ENCODE measurements at regions not wholly inside any gene's neighbourhood (a gene's known extent, or its start where the extent isn't known, plus 50 kb on each side); places are given as distances from the start of the nearest gene placed in this dataset.

GRCh38 chr9:89238424-89238823 is 59.8 kb upstream of the SHC3 start:
- no peaks in the 10 kb centered on the region for H3K9me3 ChIP-seq (replicated peaks; ENCODE audit: control insufficient read depth, insufficient read depth, low read length)
- no peak overlapping the region for H3K27ac ChIP-seq (ENCODE audit: insufficient read depth, low read depth, low read length)
- H4K20me1 ChIP-seq (replicated peaks; ENCODE audit: control insufficient read depth, extremely low read depth, insufficient read depth, low read length), result no peaks in the 10 kb centered on the region
- peaks cover 4 to 11% of the 10 kb centered on the region in 2 experiments for H3K27me3 ChIP-seq (ENCODE audit: control insufficient read depth in 2 of 2, insufficient read depth in 2 of 2, low read length in 2 of 2)
- ChIA-PET POLR2A (no interaction called here), CTCF (no interaction called here)
- BruUV-seq (replicated peaks), result no TSS peak
- no peaks in the 10 kb centered on the region for H3K36me3 ChIP-seq (ENCODE audit: control insufficient read depth in 2 of 2, extremely low read depth in 1 of 2, insufficient read depth in 2 of 2, low read length in 2 of 2)
- H2AFZ ChIP-seq (ENCODE audit: low read depth, low read length), result no peak overlapping the region
- H3K4me3 ChIP-seq (replicated peaks in 1 of 3; ENCODE audit: insufficient read depth in 1 of 3, low read depth in 1 of 3, low read length in 3 of 3), result no peak overlapping the region
- no peak overlapping the region for H3K9ac ChIP-seq (replicated peaks; ENCODE audit: extremely low read depth, insufficient read depth, low read length)
- H3K79me2 ChIP-seq (ENCODE audit: control insufficient read depth, insufficient read depth, low read length), result no peaks in the 10 kb centered on the region
- no peaks in the 10 kb centered on the region for H3K9me1 ChIP-seq (replicated peaks; ENCODE audit: control insufficient read depth, extremely low read depth, insufficient read depth, low read length)
- DNase-seq (ENCODE audit: low read depth, low spot score), result no peak
- no peaks in the 10 kb centered on the region for H3K4me1 ChIP-seq (ENCODE audit: control insufficient read depth, extremely low read depth, insufficient read depth, low read length)
- no peak for FAIRE-seq
- H3K4me2 ChIP-seq (ENCODE audit: insufficient read depth, low read length), result no peak overlapping the region
- TF ChIP-seq MYC (IDR thresholded peaks at IDR 0.05; ENCODE audit: low read depth, low read length) (no peak), POLR2AphosphoS5 (IDR thresholded peaks at IDR 0.05; ENCODE audit: insufficient read depth, low read depth, low read length) (no peak), MAX (IDR thresholded peaks at IDR 0.05; ENCODE audit: insufficient read depth, insufficient read length) (no peak), POLR2A (IDR thresholded peaks at IDR 0.05; ENCODE audit: low read depth, low read length) (no peak), FOS (IDR thresholded peaks at IDR 0.05; ENCODE audit: borderline replicate concordance, insufficient read depth, low read length) (no peak), GATA2 (IDR thresholded peaks at IDR 0.05; ENCODE audit: insufficient read depth, insufficient read length, low read depth, low read length) (no peak), JUN (IDR thresholded peaks at IDR 0.05; ENCODE audit: borderline replicate concordance, insufficient read depth, insufficient read length, low read depth) (no peak), EZH2 (IDR thresholded peaks at IDR 0.05; ENCODE audit: borderline replicate concordance, low read depth, low read length, severe bottlenecking) (no peak)
- TF ChIP-seq, protein P1, sequence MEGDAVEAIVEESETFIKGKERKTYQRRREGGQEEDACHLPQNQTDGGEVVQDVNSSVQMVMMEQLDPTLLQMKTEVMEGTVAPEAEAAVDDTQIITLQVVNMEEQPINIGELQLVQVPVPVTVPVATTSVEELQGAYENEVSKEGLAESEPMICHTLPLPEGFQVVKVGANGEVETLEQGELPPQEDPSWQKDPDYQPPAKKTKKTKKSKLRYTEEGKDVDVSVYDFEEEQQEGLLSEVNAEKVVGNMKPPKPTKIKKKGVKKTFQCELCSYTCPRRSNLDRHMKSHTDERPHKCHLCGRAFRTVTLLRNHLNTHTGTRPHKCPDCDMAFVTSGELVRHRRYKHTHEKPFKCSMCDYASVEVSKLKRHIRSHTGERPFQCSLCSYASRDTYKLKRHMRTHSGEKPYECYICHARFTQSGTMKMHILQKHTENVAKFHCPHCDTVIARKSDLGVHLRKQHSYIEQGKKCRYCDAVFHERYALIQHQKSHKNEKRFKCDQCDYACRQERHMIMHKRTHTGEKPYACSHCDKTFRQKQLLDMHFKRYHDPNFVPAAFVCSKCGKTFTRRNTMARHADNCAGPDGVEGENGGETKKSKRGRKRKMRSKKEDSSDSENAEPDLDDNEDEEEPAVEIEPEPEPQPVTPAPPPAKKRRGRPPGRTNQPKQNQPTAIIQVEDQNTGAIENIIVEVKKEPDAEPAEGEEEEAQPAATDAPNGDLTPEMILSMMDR (IDR thresholded peaks at IDR 0.05; ENCODE audit: extremely low read depth in 1 of 2, insufficient read depth in 1 of 2, low read depth in 1 of 2, low read length in 2 of 2), result no peak
- dilution Hi-C loops (cut with MboI; ENCODE audit: extremely low pct_ligation_motif_present, low sequenced_read_pairs), result no loop called here
- intact Hi-C loops (cut with micrococcal nuclease), result no loop called here

Measured in endothelial cell of umbilical vein (primary cell).